A673 (cell line): ENCODE measurements at regions not wholly inside any gene's neighbourhood (a gene's known extent, or its start where the extent isn't known, plus 50 kb on each side); places are given as distances from the start of the nearest gene placed in this dataset.

Experiments
- BruUV-seq: library from RNA; stranded (reverse); fragments of 400-500 nt; replicated peaks from 2 replicates; lab custom pipeline; 2021; lab: Mats Ljungman, UMichigan
- CTCF ChIA-PET: fragments of 300-600 bp; sonication (Branson Sonifier 250); formaldehyde crosslinking; loops from one replicate; lab custom pipeline; 2022; ENCODE audit warnings: antibody characterized with exemption; lab: Charles Lee
- POLR2A ChIA-PET: fragments of 300-600 bp; sonication (Branson Sonifier 250); formaldehyde crosslinking; loops from one replicate; lab custom pipeline; 2022; ENCODE audit warnings: antibody characterized with exemption; ENCODE audit not compliant: low non-redundant PET; lab: Charles Lee
- DNase-seq: peaks from one replicate; pipeline ENCODE4 v3.0.0-alpha.2; 2015; ENCODE audit warnings: low spot score
- H3K27ac ChIP-seq: fragments of 200-600 bp; sonication (generic); 2 replicates; pipeline ENCODE4 v1.5.1; 2016; ENCODE audit warnings: mixed run types, low read depth, mild to moderate bottlenecking, mixed read lengths, antibody characterized with exemption, low read length; ENCODE audit not compliant: poor library complexity, severe bottlenecking
- H3K27me3 ChIP-seq: fragments of 200-600 bp; sonication (generic); replicated peaks from 2 replicates; pipeline ENCODE4 v1.6.1; 2017; ENCODE audit warnings: mixed run types, low read depth, mild to moderate bottlenecking, mixed read lengths, antibody characterized with exemption, low read length; ENCODE audit not compliant: insufficient read depth, poor library complexity
- H3K36me3 ChIP-seq: fragments of 200-600 bp; sonication (generic); 2 replicates; pipeline ENCODE4 v1.6.1; 2016; ENCODE audit warnings: mixed run types, mild to moderate bottlenecking, mixed read lengths, antibody characterized with exemption, low read length; ENCODE audit not compliant: insufficient read depth, poor library complexity, severe bottlenecking
- H3K4me1 ChIP-seq: fragments of 200-600 bp; sonication (generic); 2 replicates; pipeline ENCODE4 v1.6.1; 2017; ENCODE audit warnings: mixed run types, mild to moderate bottlenecking, mixed read lengths, antibody characterized with exemption, low read length; ENCODE audit not compliant: insufficient read depth, poor library complexity, severe bottlenecking
- H3K4me3 ChIP-seq: fragments of 200-600 bp; sonication (generic); 2 replicates; pipeline ENCODE4 v1.5.1; 2016; ENCODE audit warnings: low read depth, mixed run types, mild to moderate bottlenecking, mixed read lengths, low read length; ENCODE audit not compliant: poor library complexity, severe bottlenecking
- H3K9me3 ChIP-seq: fragments of 200-600 bp; sonication (generic); 2 replicates; pipeline ENCODE4 v1.6.1; 2016; ENCODE audit warnings: mixed run types, low read depth, mild to moderate bottlenecking, mixed read lengths, antibody characterized with exemption, low read length; ENCODE audit not compliant: poor library complexity, severe bottlenecking
- EZH2 ChIP-seq: fragments of 200-600 bp; sonication (generic); IDR thresholded peaks from 2 replicates; pipeline ENCODE4 v1.6.1; 2017; ENCODE audit warnings: borderline replicate concordance, low read depth, mild to moderate bottlenecking, mixed read lengths, antibody characterized with exemption, low read length; ENCODE audit not compliant: poor library complexity, severe bottlenecking
- intact Hi-C: fragments of 100-400 bp; cut with micrococcal nuclease; formaldehyde crosslinking; loops from one replicate; pipeline ENCODE4 v1.10.0; 2022; ENCODE audit not compliant: unreplicated experiment
- TF ChIP-seq, protein P1 (sequence below): fragments of 300-800, 200-600 bp; sonication (generic); conservative IDR thresholded peaks from 2 replicates; pipeline ENCODE4 v1.5.1; 2017; ENCODE audit warnings: low read depth, mild to moderate bottlenecking, antibody characterized with exemption, low read length, moderate library complexity, mixed read lengths

DNA sequence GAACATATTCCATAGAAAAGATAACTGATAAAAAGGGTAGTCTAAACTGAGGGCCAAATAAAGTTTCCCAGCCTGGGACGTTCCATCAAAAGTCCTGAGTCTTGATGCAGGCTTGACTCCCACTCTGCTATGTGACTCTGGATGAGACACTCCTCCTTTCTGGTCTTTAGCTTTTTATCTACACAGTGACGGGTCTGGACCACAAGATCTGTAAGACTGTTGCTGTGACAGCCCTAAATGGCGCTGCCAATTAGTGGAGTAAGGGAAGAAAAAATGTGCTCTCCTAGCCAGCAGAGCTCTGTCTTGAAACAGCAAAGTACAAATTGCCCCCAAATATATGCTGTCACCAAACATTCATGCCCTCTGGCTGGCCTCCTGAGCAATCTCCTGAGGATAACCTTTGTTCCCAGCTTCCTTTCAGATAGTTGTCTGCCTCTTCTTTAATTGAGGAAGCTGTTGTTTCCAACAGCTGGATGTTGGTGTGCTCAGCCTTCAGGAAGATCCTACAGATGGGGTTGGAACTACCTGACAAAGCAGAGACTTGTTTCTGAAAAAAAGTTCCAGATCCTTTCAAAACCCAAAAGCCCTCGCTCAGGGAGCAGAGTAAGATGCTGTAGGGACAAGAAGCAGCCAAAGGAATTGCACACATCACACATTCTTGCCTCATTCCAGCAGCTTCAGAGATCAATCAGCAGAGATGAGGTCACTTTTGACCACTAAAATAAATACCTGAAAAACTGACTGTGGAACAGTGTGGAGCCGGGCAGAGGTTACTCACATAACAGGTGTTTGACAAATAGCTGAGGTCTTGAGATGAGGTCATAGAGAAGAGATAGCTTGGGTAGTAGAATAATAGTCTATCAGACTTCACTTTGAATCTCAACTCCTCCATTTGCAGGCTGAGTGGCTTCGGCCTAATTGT is 383.4 kb upstream of the FGF13 start:
- no TSS peak for BruUV-seq
- POLR2A ChIA-PET: no interaction called here
- CTCF ChIA-PET: no interaction called here
- Histone ChIP-seq H3K36me3 (no peaks in the 10 kb centered on the region), H3K9me3 (no peaks in the 10 kb centered on the region), H3K27ac (no peak overlapping the region), H3K4me1 (no peaks in the 10 kb centered on the region), H3K4me3 (no peak overlapping the region), H3K27me3 (no peaks in the 10 kb centered on the region)
- intact Hi-C loops: no loop called here
- DNase-seq: no peak
- no peak for TF ChIP-seq EZH2
- TF ChIP-seq, protein P1, sequence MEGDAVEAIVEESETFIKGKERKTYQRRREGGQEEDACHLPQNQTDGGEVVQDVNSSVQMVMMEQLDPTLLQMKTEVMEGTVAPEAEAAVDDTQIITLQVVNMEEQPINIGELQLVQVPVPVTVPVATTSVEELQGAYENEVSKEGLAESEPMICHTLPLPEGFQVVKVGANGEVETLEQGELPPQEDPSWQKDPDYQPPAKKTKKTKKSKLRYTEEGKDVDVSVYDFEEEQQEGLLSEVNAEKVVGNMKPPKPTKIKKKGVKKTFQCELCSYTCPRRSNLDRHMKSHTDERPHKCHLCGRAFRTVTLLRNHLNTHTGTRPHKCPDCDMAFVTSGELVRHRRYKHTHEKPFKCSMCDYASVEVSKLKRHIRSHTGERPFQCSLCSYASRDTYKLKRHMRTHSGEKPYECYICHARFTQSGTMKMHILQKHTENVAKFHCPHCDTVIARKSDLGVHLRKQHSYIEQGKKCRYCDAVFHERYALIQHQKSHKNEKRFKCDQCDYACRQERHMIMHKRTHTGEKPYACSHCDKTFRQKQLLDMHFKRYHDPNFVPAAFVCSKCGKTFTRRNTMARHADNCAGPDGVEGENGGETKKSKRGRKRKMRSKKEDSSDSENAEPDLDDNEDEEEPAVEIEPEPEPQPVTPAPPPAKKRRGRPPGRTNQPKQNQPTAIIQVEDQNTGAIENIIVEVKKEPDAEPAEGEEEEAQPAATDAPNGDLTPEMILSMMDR: no peak

DNA sequence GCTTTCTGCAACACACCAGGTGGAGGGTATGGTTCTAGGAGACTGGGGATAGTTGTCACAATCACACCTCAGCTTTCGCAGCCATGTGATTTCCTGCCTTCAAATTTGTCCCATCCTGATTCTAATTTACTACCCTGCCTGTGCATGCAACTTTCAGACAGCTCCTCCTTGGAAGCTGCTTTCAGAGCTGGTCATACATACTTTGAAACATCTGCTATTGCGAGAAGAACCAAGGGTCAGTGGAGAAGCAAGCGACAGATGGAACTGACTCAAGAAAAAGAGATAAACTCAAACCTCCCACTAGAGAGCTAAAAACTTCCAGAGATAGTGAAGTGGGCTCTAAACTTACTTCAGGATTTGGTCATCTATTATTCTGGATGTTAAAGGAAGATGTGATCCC is 381.7 kb upstream of the FGF13 start:
- Histone ChIP-seq H3K27ac (no peak overlapping the region), H3K27me3 (no peaks in the 10 kb centered on the region), H3K4me3 (no peak overlapping the region), H3K9me3 (no peaks in the 10 kb centered on the region), H3K4me1 (peaks cover 4% of the 10 kb centered on the region), H3K36me3 (no peaks in the 10 kb centered on the region)
- BruUV-seq: no TSS peak
- no peak for DNase-seq
- CTCF ChIA-PET: no interaction called here
- POLR2A ChIA-PET: interaction anchor here (0.7 kb wide), 1 partner anchor 155 kb away, joined by 3 read pairs; no protein-coding TSS in a partner anchor
- TF ChIP-seq, protein P1: no peak
- no peak for TF ChIP-seq EZH2
- intact Hi-C loops: no loop called here

DNA sequence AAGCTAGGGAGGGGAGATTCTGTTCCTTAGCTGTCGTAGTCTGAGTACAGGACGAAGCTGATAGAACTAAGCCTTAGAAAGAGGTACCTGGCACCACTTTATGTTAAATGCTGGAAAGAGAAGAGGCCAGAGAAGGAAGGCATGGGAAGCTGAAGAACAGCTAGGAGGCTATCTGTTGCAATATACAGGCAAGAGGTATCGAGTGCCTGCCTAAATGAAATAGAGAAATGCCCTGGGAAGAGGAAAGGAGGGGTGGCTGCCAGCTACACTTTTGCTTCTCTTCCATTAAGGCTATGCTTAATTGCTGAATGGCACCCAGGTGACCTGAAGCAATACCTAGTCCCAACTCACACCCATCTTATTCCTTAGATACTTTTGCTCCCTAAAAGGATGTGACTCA is 380.4 kb upstream of the FGF13 start:
- TF ChIP-seq, protein P1: no peak
- no peak for TF ChIP-seq EZH2
- POLR2A ChIA-PET: no interaction called here

More for the DNA sequence above, 380.4 kb upstream of the FGF13 start:
- Histone ChIP-seq H3K4me3 (no peak overlapping the region), H3K27ac (no peak overlapping the region), H3K27me3 (no peaks in the 10 kb centered on the region), H3K9me3 (no peaks in the 10 kb centered on the region), H3K36me3 (no peaks in the 10 kb centered on the region), H3K4me1 (peaks cover 11% of the 10 kb centered on the region)
- no peak for DNase-seq
- intact Hi-C loops: no loop called here
- CTCF ChIA-PET: no interaction called here
- no TSS peak for BruUV-seq
